ENCODE measurements at regions not wholly inside any gene's neighbourhood (a gene's known extent, or its start where the extent isn't known, plus 50 kb on each side); places are given as distances from the start of the nearest gene placed in this dataset.
"Not testable (repeated sequence)": the region's sequence is repeated elsewhere in the genome, so short reads cannot be mapped to it uniquely, and the experiment has no call there.

DNA sequence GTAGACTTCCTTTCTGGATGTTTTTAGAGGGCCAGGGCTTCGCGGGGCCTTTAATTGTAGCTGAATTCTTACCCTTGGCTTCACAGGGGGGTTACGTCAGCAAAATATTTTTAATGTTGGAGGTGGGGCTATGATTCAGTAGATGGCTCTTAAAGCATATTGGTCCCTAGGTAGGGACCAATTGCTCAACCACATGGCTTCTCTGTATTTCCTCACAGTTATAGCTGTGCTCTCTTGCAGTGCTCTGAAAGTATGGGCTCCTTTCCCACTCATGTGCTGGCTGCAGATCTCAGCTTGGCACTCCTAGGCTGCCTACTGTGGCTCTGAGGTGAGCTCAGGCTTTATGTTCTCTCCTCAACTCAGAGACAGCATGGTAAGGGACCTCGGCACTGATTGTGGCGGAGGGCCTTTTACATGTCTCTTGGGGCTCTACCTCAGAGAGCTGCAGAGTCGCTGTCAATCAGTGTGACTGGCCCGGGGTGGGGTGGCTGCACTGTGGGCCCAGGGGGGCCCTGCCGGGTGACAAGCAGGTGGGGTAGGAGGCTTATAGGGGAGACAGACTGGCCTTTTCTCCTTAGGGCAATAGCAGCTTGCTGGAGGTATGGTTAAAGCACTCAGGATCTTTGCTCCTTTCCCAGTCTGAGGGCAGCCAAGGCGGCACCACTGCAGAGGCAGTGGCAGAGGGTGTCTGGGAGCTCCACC is 318.0 kb downstream of the DOK5 start:
- DNase-seq, result no peak

DNA sequence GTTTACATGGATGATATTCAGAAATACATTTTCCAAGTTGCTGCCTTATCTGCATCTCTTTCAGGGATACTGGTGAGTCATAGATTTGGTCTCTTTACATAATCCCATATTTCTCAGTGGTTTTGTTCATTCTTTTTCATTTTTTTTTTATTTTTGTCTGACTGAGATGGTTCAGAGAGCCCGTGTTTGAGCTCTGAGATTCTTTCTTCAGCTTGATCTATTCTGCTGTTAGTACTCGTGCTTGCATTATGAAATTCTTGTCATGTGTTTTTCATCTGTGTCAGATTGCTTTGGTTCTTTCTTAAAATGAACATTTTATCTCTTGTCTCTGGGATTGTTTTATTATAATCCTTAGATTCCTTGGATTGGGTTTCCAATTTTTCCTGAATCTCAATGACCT is 317.3 kb downstream of the DOK5 start:
- no peak for DNase-seq

- not testable (repeated sequence) for DNase-seq
These were observed 312.9 kb downstream of the DOK5 start for GRCh38 chr20:54788260-54788659.

GRCh38 chr20:54782758-54783157 is 307.4 kb downstream of the DOK5 start:
- DNase-seq, result not testable (repeated sequence)

DNA sequence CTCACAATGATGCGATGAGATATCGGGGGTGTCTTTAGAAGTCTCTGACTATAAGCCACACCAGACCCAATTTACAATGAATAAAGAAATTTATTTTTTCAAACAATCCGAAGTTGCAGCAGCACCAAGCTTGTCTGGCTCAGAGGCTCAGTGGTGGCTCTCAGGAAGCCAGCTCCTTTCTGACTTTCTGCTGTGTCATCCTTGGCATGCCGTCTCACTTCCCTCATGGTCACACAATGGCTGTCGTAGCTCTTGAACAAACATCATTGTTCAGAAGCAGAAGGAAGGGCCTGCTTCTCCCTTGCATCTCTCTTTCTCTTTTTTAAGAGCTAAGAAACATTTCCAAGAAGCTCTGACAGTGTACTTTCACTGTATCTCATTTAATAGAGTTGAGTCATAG is 299.0 kb downstream of the DOK5 start:
- no peak for DNase-seq

DNA sequence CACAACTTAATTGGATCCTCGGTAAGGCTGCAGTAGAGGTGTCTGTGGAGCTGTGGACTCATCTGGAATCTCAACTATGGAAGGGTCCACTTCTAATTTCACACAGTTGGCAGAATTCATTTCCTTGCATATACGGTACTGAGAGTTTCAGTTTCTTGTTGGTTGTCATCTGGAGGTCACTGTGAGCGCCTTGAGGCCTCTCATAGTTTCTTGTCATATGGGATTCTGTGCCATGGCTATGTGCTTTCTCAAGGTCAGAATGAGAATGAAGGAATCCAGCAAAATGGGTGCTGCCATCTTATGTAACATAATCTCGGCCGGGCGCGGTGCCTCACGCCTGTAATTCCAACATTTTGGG is 298.2 kb downstream of the DOK5 start:
- DNase-seq, result no peak

DNA sequence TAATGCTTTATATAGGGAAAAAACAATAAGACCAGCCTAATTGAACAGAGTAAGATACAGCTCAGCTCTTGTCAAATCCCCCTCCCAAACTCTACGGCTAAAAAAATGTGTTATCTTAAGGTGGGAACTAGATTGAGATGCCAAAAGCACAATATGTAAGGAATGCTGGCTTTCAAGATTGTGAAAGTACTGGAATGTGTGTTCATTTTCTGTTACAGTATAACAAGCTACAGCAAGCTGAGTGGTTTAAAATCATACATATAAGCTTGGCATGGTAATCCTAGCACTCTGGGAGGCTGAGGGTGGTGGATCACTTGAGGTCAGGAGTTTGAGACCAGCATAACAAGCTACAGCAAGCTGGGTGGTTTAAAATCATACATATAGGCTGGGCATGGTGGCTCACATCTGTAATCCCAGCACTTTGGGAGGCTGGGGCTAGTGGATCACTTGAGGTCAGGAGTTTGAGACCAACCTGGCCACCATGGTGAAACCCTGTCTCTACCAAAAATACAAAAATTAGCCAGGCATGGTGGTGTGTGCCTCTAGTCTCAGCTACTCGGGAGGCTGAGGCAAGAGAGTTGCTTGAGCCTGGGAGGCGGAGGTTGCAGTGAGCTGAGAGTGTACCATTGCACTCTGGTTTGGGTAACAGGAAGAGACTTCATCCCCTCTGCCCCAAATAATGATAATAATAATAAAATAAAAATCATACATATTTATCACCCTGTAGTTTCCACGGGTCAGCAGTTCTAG is 297.7 kb downstream of the DOK5 start:
- no peak for DNase-seq

- DNase-seq, result no peak
These were observed 291.1 kb downstream of the DOK5 start for GRCh38 chr20:54766483-54766882.

- no peak for DNase-seq
These were observed 288.0 kb downstream of the DOK5 start for GRCh38 chr20:54763366-54763765.

- DNase-seq, result no peak
These were observed 284.2 kb downstream of the DOK5 start for GRCh38 chr20:54759589-54759988.

DNA sequence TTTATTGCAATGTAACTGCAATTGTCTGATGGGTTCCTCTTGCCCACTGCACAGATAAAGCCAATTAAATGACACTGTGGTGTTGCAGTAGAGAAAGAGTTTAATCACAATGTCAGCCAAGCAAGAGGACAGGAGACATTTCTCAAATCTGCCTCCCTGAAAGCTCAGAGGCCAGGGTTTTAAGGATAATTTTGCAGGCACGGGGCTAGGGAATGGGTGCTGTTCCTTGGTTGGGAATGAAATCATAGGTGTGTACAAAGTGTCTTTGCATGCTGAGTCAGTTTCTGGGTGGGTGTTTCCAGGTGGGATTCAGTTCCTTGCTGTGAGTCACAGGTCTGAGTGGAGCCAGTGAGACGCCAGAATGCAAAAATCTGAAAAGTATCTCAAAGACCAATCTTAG is 271.4 kb downstream of the DOK5 start:
- no peak for DNase-seq

DNA sequence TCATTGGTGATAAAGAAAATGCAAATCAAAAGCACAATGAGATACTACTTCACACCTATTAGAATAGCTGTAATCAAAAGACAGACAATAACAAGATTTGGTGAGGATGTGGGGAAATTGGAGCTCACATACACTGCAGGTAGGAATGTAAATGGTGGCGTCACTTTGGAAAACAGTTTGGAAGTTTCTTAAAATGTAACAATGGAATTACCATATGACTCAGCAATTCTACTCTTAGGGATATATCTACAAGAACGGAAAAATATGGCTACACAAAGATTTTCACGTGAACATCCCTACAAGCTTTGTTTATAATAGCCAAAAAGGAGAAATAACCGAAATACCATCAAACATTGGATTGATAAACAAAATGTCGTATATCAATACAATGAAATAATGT is 270.4 kb downstream of the DOK5 start:
- DNase-seq, result no peak

DNA sequence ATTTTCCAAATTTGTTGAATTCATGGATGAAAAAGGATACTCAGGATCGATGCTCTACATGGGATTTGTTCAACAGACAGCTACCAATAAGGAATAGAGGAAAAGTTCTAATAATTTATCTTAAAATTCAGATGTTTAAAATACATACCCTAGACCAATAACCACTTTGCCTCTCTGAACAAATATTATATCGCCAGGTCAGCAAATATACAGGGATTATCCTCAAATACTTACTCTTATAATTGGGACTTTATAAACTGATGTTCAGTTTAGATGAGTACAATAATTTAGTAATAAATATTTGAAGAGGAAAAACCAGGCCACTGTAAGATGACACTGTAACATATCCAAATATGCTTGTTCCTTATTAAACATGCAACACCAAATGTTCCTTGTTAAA is 268.7 kb downstream of the DOK5 start:
- no peak for DNase-seq

GRCh38 chr20:54742193-54742592 is 266.8 kb downstream of the DOK5 start:
- no peak for DNase-seq

- no peak for DNase-seq
These were observed 261.0 kb downstream of the DOK5 start for GRCh38 chr20:54736421-54736820.

- no peak for DNase-seq
These were observed 258.3 kb downstream of the DOK5 start for GRCh38 chr20:54733687-54734086.

- no peak for DNase-seq
These were observed 252.1 kb downstream of the DOK5 start for GRCh38 chr20:54727490-54727889.

GRCh38 chr20:54726687-54727300 is 251.4 kb downstream of the DOK5 start:
- no peak for DNase-seq

DNA sequence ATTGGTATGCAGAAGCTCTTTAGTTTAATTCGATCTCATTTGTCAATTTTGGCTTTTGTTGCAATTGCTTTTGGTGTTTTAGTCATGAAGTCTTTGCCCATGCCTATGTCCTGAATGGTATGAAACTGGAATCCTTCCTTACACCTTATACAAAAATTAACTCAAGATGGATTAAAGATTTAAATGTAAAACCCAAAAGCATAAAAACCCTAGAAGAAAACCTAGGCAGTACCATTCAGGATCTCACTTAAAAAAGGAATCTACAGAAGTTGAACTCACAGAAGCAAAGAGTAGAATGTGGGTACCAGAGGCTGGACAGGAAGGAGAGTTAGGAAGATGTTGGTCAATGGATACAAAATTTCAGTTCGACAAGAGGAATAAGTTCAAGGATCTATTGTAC is 249.9 kb downstream of the DOK5 start:
- DNase-seq, result not testable (repeated sequence)

DNA sequence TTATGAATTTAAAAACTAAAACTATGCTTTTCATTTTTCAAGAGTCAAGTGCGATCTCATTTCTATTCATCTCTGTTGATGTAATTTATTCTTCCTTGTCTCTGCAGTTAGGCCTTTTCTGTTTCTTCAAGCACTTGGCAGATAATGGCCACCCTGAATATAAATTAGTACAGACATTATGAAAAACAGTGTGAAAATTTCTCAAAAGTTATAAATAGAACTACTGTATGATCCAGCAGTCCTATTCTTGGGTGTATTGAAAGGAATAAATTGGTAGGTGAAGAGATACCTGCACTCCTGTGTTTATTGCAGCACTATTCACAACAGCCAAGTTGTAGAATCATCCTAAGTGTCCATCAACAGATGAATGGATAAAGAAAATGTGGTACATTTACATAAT is 248.3 kb downstream of the DOK5 start:
- DNase-seq, result no peak

- no peak for DNase-seq
These were observed 242.6 kb downstream of the DOK5 start for GRCh38 chr20:54717983-54718382.

DNA sequence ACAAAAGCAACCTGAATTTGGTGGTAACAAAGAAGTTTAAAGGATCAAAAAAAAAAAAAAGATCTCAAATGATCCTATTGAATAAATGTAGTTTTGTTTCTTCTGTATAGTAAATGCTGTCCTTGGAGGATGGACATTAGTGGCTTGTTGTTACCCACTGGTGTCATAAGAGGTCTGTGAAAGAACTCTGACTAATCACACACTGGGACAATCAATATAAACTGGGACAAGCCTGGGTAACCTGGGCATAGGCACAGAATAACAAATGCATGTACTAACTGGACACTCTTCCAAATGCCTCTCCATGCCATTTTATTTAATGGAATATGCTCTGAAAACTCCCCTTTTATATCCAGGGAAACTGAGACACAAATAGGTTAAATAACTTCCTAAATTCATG is 241.4 kb downstream of the DOK5 start:
- no peak for DNase-seq

- DNase-seq, result no peak
These were observed 240.9 kb downstream of the DOK5 start for GRCh38 chr20:54716174-54716747.

GRCh38 chr20:54714817-54715216 is 239.4 kb downstream of the DOK5 start:
- no peak for DNase-seq

All from NCI-H1048 (cell line).